ENCODE measurements at regions not wholly inside any gene's neighbourhood (a gene's known extent, or its start where the extent isn't known, plus 50 kb on each side); places are given as distances from the start of the nearest gene placed in this dataset.
"Not testable (repeated sequence)": the region's sequence is repeated elsewhere in the genome, so short reads cannot be mapped to it uniquely, and the experiment has no call there.

DNA sequence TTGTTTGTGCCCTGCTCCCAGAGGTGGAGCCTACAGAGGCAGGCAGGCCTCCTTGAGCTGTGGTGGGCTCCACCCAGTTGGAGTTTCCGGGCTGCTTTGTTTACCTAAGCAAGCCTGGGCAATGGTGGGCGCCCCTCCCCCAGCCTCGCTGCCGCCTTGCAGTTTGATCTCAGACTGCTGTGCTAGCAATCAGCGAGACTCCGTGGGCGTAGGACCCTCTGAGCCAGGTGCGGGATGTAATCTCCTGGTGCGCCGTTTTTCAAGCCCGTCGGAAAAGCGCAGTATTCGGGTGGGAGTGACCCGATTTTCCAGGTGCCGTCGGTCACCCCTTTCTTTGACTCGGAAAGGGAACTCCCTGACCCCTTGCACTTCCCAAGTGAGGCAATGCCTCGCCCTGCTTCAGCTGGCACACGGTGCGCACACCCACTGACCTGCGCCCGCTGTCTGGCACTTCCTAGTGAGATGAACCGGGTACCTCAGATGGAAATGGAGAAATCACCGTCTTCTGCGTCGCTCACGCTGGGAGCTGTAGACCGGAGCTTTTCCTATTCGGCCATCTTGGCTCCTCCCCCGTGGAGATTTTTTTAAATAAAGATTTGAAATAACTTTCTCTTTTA lies 189.2 kb upstream of the WSB1 start:
- TF ChIP-seq POLR2A (IDR thresholded peaks at IDR 0.05; ENCODE audit: extremely low read depth, insufficient read length); MYC (IDR thresholded peaks at IDR 0.05; ENCODE audit: low read depth, low read length): not testable (repeated sequence)
- TF ChIP-seq, protein P1, sequence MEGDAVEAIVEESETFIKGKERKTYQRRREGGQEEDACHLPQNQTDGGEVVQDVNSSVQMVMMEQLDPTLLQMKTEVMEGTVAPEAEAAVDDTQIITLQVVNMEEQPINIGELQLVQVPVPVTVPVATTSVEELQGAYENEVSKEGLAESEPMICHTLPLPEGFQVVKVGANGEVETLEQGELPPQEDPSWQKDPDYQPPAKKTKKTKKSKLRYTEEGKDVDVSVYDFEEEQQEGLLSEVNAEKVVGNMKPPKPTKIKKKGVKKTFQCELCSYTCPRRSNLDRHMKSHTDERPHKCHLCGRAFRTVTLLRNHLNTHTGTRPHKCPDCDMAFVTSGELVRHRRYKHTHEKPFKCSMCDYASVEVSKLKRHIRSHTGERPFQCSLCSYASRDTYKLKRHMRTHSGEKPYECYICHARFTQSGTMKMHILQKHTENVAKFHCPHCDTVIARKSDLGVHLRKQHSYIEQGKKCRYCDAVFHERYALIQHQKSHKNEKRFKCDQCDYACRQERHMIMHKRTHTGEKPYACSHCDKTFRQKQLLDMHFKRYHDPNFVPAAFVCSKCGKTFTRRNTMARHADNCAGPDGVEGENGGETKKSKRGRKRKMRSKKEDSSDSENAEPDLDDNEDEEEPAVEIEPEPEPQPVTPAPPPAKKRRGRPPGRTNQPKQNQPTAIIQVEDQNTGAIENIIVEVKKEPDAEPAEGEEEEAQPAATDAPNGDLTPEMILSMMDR (IDR thresholded peaks at IDR 0.05; ENCODE audit: low read depth, low read length) = not testable (repeated sequence)
- TF ChIP-seq, protein P2, sequence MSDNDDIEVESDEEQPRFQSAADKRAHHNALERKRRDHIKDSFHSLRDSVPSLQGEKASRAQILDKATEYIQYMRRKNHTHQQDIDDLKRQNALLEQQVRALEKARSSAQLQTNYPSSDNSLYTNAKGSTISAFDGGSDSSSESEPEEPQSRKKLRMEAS (IDR thresholded peaks at IDR 0.05; ENCODE audit: low read depth, low read length) = not testable (repeated sequence)

Data from NB4 (cell line).